IPS-18a (cell line): ENCODE measurements at regions not wholly inside any gene's neighbourhood (a gene's known extent, or its start where the extent isn't known, plus 50 kb on each side); places are given as distances from the start of the nearest gene placed in this dataset.

Experiments used
- H3K27ac ChIP-seq: one replicate; pipeline ENCODE4 v1.5.1; 2013; ENCODE audit warnings: low read length
- H3K27me3 ChIP-seq: one replicate; pipeline ENCODE4 v1.6.1; 2013; ENCODE audit warnings: mild to moderate bottlenecking, low read length; ENCODE audit not compliant: control insufficient read depth, insufficient read depth
- H3K36me3 ChIP-seq: one replicate; pipeline ENCODE4 v1.6.1; 2013; ENCODE audit warnings: low read depth, low read length; ENCODE audit not compliant: control insufficient read depth
- H3K4me1 ChIP-seq: one replicate; pipeline ENCODE4 v1.6.1; 2013; ENCODE audit warnings: low read depth, low read length; ENCODE audit not compliant: control insufficient read depth
- H3K4me3 ChIP-seq: one replicate; pipeline ENCODE4 v1.5.1; 2013; ENCODE audit warnings: low read length
- H3K9ac ChIP-seq: one replicate; pipeline ENCODE4 v1.6.1; 2013; ENCODE audit warnings: mild to moderate bottlenecking, low read length, moderate library complexity
- H3K9me3 ChIP-seq: one replicate; pipeline ENCODE4 v1.6.1; 2013; ENCODE audit warnings: low read depth, low read length; ENCODE audit not compliant: control insufficient read depth

DNA sequence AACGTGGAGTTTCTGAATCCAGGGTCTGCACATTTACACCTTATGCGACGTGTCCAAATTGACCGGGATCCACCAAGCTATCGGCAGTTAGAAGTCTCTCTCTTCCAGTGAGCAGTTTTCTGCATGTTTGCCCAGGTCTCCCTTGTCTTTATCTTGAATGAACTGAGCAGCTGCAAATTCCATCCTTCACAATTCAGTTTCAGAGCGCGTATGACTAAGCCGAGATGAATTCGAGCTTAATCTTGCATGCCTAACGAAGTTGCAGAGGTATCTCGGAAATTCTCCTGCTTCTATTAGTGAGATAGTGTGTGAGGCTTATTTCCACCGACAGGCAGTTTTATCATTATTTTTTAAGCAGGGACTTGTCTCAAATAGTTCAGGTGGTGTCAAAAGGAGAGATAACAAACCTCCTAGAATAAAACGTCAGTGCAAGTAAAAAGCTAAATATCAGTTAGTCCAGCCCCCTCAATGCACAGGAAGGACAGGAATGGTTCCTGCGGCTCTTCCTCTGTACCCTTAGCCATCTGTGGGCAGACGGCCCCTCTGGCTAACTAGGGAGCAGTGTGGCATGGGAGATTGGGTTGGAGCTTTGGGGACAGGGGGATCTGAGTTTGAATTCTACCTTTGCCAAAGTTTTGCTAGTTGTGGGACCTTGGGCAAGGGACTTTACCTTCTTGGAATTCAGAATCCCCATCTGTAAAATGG lies 93.0 kb upstream of the GPR139 start:
- no peak overlapping the region for H3K9ac ChIP-seq
- H3K4me1 ChIP-seq, result peaks cover 13% of the 10 kb centered on the region
- H3K27me3 ChIP-seq, result no peaks in the 10 kb centered on the region
- no peak overlapping the region for H3K4me3 ChIP-seq
- H3K36me3 ChIP-seq, result no peaks in the 10 kb centered on the region
- H3K9me3 ChIP-seq, result no peaks in the 10 kb centered on the region
- H3K27ac ChIP-seq, result no peak overlapping the region

DNA sequence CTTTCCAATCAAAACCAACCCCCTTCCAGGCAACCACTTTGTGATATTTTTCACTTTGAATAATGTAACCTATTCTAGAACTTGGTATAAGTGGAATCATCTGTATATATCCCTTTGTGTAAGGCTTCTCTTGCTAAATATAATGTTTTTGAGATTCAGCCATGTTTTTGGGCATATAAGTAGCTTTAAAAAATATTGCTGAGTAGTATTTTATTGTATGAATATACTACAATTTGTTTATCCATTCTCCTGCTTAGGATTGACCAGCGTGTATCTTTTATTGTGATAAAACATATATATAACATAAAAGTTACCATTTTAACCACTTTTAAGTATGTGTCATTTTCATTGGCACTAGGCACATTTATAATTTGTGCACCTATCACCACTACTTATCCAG lies 79.8 kb upstream of the GPR139 start:
- H3K4me3 ChIP-seq, result no peak overlapping the region
- no peaks in the 10 kb centered on the region for H3K9me3 ChIP-seq
- no peaks in the 10 kb centered on the region for H3K27me3 ChIP-seq
- H3K9ac ChIP-seq, result no peak overlapping the region
- H3K27ac ChIP-seq, result no peak overlapping the region
- H3K4me1 ChIP-seq, result no peaks in the 10 kb centered on the region
- H3K36me3 ChIP-seq, result no peaks in the 10 kb centered on the region

- Histone ChIP-seq H3K9me3 (no peaks in the 10 kb centered on the region), H3K4me1 (no peaks in the 10 kb centered on the region), H3K36me3 (no peaks in the 10 kb centered on the region), H3K27me3 (no peaks in the 10 kb centered on the region), H3K27ac (no peak overlapping the region), H3K9ac (no peak overlapping the region), H3K4me3 (no peak overlapping the region)
Measured at GRCh38 chr16:20147091-20147490, 73.4 kb upstream of the GPR139 start.

- Histone ChIP-seq H3K9ac (no peak overlapping the region), H3K27me3 (no peaks in the 10 kb centered on the region), H3K27ac (no peak overlapping the region), H3K9me3 (no peaks in the 10 kb centered on the region), H3K36me3 (no peaks in the 10 kb centered on the region), H3K4me3 (no peak overlapping the region), H3K4me1 (no peaks in the 10 kb centered on the region)
Measured at GRCh38 chr16:20141956-20142355, 68.3 kb upstream of the GPR139 start.

- Histone ChIP-seq H3K4me1 (no peaks in the 10 kb centered on the region), H3K27ac (no peak overlapping the region), H3K9ac (no peak overlapping the region), H3K9me3 (no peaks in the 10 kb centered on the region), H3K36me3 (no peaks in the 10 kb centered on the region), H3K27me3 (no peaks in the 10 kb centered on the region), H3K4me3 (no peak overlapping the region)
Measured at GRCh38 chr16:20137909-20138308, 64.2 kb upstream of the GPR139 start.

DNA sequence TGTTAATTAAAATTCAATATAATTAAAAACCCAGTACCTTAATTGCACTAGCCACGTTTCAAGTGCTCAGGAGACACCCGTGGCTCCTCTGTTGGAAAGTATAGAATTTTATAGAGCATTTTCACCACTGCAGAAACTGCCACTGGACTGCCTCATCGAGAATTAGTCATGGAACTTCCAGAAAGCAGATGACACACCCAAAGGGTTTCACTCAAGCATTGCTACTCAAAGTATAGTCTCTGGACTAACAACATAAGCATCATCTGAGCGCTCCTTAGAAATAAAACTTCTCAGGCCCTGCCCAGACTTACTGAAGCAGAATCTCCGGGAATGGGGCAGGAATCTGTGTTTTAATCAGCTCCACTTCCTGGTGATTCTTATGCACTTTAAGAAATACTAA lies 63.5 kb upstream of the GPR139 start:
- Histone ChIP-seq H3K9me3 (no peaks in the 10 kb centered on the region), H3K4me3 (no peak overlapping the region), H3K27ac (no peak overlapping the region), H3K4me1 (no peaks in the 10 kb centered on the region), H3K9ac (no peak overlapping the region), H3K36me3 (no peaks in the 10 kb centered on the region), H3K27me3 (no peaks in the 10 kb centered on the region)

- no peaks in the 10 kb centered on the region for H3K27me3 ChIP-seq
- H3K4me3 ChIP-seq, result no peak overlapping the region
Measured at GRCh38 chr16:20136446-20136968, 62.8 kb upstream of the GPR139 start.

GRCh38 chr16:20129375-20129774 lies 55.7 kb upstream of the GPR139 start:
- no peaks in the 10 kb centered on the region for H3K4me1 ChIP-seq
- H3K4me3 ChIP-seq, result no peak overlapping the region
- H3K36me3 ChIP-seq, result no peaks in the 10 kb centered on the region
- H3K27me3 ChIP-seq, result no peaks in the 10 kb centered on the region
- no peaks in the 10 kb centered on the region for H3K9me3 ChIP-seq
- no peak overlapping the region for H3K27ac ChIP-seq
- no peak overlapping the region for H3K9ac ChIP-seq

More at GRCh38 chr16:20136446-20136968, 62.8 kb upstream of the GPR139 start:
- Histone ChIP-seq H3K36me3 (no peaks in the 10 kb centered on the region), H3K9ac (no peak overlapping the region), H3K9me3 (no peaks in the 10 kb centered on the region), H3K27ac (no peak overlapping the region), H3K4me1 (no peaks in the 10 kb centered on the region)
